Mucosa of rectum (tissue), 2 donors: ENCODE measurements at regions not wholly inside any gene's neighbourhood (a gene's known extent, or its start where the extent isn't known, plus 50 kb on each side); places are given as distances from the start of the nearest gene placed in this dataset.

Experiments
- H3K27ac ChIP-seq, 2 donors: one replicate each; pipeline ENCODE4 v1.7.0; 2013; ENCODE audit warnings: inconsistent platforms in 2 of 2, low read depth in 2 of 2, low read length in 2 of 2
- H3K27me3 ChIP-seq, 2 donors: one replicate each; pipeline ENCODE4 v1.7.0; 2013; ENCODE audit warnings: low read length in 2 of 2; ENCODE audit not compliant: control insufficient read depth in 2 of 2, insufficient read depth in 2 of 2
- H3K36me3 ChIP-seq, 2 donors: one replicate each; pipeline ENCODE4 v1.7.0; 2013; ENCODE audit warnings: low read length in 2 of 2; ENCODE audit not compliant: control insufficient read depth in 2 of 2, insufficient read depth in 2 of 2
- H3K4me1 ChIP-seq, 2 donors: one replicate each; pipeline ENCODE4 v1.7.0; 2013; ENCODE audit warnings: low read length in 2 of 2, mild to moderate bottlenecking in 1 of 2; ENCODE audit not compliant: control insufficient read depth in 2 of 2, insufficient read depth in 2 of 2
- H3K4me3 ChIP-seq, 2 donors: one replicate each; pipeline ENCODE4 v1.7.0; 2013; ENCODE audit warnings: low read length in 2 of 2
- H3K9ac ChIP-seq, 2 donors: one replicate each; pipeline ENCODE4 v1.7.0; 2013; ENCODE audit warnings: low read length in 2 of 2, low read depth in 1 of 2, mild to moderate bottlenecking in 1 of 2
- H3K9me3 ChIP-seq, 2 donors: one replicate each; pipeline ENCODE4 v1.7.0; 2013; ENCODE audit warnings: low read length in 2 of 2; ENCODE audit not compliant: control insufficient read depth in 2 of 2
- donor health status: healthy.
- donor health status: Normal muscosa, but diverticular disease.

GRCh38 chr1:239186487-239186886 lies 199.9 kb upstream of the CHRM3 start:
- no peaks in the 10 kb centered on the region for H3K9me3 ChIP-seq
- H3K4me3 ChIP-seq, result no peak overlapping the region
- H3K4me1 ChIP-seq, result no peaks in the 10 kb centered on the region
- no peak overlapping the region for H3K9ac ChIP-seq
- H3K27me3 ChIP-seq, result no peaks in the 10 kb centered on the region
- H3K36me3 ChIP-seq, result no peaks in the 10 kb centered on the region
- no peak overlapping the region for H3K27ac ChIP-seq

- Histone ChIP-seq H3K36me3 (no peaks in the 10 kb centered on the region), H3K9ac (no peak overlapping the region), H3K27ac (no peak overlapping the region), H3K4me3 (no peak overlapping the region), H3K9me3 (no peaks in the 10 kb centered on the region), H3K4me1 (no peaks in the 10 kb centered on the region), H3K27me3 (no peaks in the 10 kb centered on the region)
Measured at GRCh38 chr1:239185245-239185619, 201.1 kb upstream of the CHRM3 start.

- no peaks in the 10 kb centered on the region for H3K27me3 ChIP-seq
- no peaks in the 10 kb centered on the region for H3K9me3 ChIP-seq
- H3K9ac ChIP-seq, result no peak overlapping the region
- no peaks in the 10 kb centered on the region for H3K36me3 ChIP-seq
- H3K27ac ChIP-seq, result no peak overlapping the region
- no peaks in the 10 kb centered on the region for H3K4me1 ChIP-seq
- H3K4me3 ChIP-seq, result no peak overlapping the region
Measured at GRCh38 chr1:239184561-239185244, 201.7 kb upstream of the CHRM3 start.

- H3K27ac ChIP-seq, result no peak overlapping the region
- H3K4me1 ChIP-seq, result no peaks in the 10 kb centered on the region
- no peak overlapping the region for H3K4me3 ChIP-seq
- H3K9me3 ChIP-seq, result no peaks in the 10 kb centered on the region
- no peak overlapping the region for H3K9ac ChIP-seq
- no peaks in the 10 kb centered on the region for H3K36me3 ChIP-seq
- no peaks in the 10 kb centered on the region for H3K27me3 ChIP-seq
Measured at GRCh38 chr1:239178961-239179360, 207.4 kb upstream of the CHRM3 start.

- no peak overlapping the region for H3K9ac ChIP-seq
- no peaks in the 10 kb centered on the region for H3K9me3 ChIP-seq
- no peak overlapping the region for H3K4me3 ChIP-seq
- no peak overlapping the region for H3K27ac ChIP-seq
- no peaks in the 10 kb centered on the region for H3K27me3 ChIP-seq
- no peaks in the 10 kb centered on the region for H3K36me3 ChIP-seq
- H3K4me1 ChIP-seq, result no peaks in the 10 kb centered on the region
Measured at GRCh38 chr1:239174880-239175279, 211.5 kb upstream of the CHRM3 start.

GRCh38 chr1:239170828-239171227 lies 215.5 kb upstream of the CHRM3 start:
- Histone ChIP-seq H3K9me3 (no peaks in the 10 kb centered on the region), H3K27me3 (no peaks in the 10 kb centered on the region), H3K4me3 (no peak overlapping the region)

GRCh38 chr1:239169276-239169675 lies 217.1 kb upstream of the CHRM3 start:
- no peak overlapping the region for H3K9ac ChIP-seq
- H3K4me1 ChIP-seq, result no peaks in the 10 kb centered on the region
- no peaks in the 10 kb centered on the region for H3K27me3 ChIP-seq
- H3K27ac ChIP-seq, result no peak overlapping the region
- H3K36me3 ChIP-seq, result no peaks in the 10 kb centered on the region
- no peak overlapping the region for H3K4me3 ChIP-seq
- H3K9me3 ChIP-seq, result no peaks in the 10 kb centered on the region

More at GRCh38 chr1:239170828-239171227, 215.5 kb upstream of the CHRM3 start:
- H3K36me3 ChIP-seq, result no peaks in the 10 kb centered on the region
- H3K27ac ChIP-seq, result no peak overlapping the region
- H3K4me1 ChIP-seq, result no peaks in the 10 kb centered on the region
- H3K9ac ChIP-seq, result no peak overlapping the region

GRCh38 chr1:239164451-239165180 lies 221.8 kb upstream of the CHRM3 start:
- no peaks in the 10 kb centered on the region for H3K9me3 ChIP-seq
- no peaks in the 10 kb centered on the region for H3K27me3 ChIP-seq
- H3K4me1 ChIP-seq, result no peaks in the 10 kb centered on the region

GRCh38 chr1:239155466-239156091 lies 230.8 kb upstream of the CHRM3 start:
- no peak overlapping the region for H3K4me3 ChIP-seq
- H3K9ac ChIP-seq, result no peak overlapping the region
- no peaks in the 10 kb centered on the region for H3K27me3 ChIP-seq
- no peaks in the 10 kb centered on the region for H3K9me3 ChIP-seq
- no peaks in the 10 kb centered on the region for H3K36me3 ChIP-seq
- H3K4me1 ChIP-seq, result no peaks in the 10 kb centered on the region
- H3K27ac ChIP-seq, result no peak overlapping the region

More at GRCh38 chr1:239164451-239165180, 221.8 kb upstream of the CHRM3 start:
- no peak overlapping the region for H3K4me3 ChIP-seq
- H3K36me3 ChIP-seq, result no peaks in the 10 kb centered on the region
- H3K9ac ChIP-seq, result no peak overlapping the region
- no peak overlapping the region for H3K27ac ChIP-seq

GRCh38 chr1:239151937-239152336 lies 234.4 kb upstream of the CHRM3 start:
- Histone ChIP-seq H3K9me3 (no peaks in the 10 kb centered on the region), H3K4me1 (no peaks in the 10 kb centered on the region), H3K27me3 (no peaks in the 10 kb centered on the region), H3K9ac (no peak overlapping the region), H3K36me3 (no peaks in the 10 kb centered on the region), H3K4me3 (no peak overlapping the region), H3K27ac (no peak overlapping the region)
